ENCODE measurements at regions not wholly inside any gene's neighbourhood (a gene's known extent, or its start where the extent isn't known, plus 50 kb on each side); places are given as distances from the start of the nearest gene placed in this dataset.

GRCh38 chr14:87067061-87067460, 925.9 kb downstream of the GALC start:
- intact Hi-C loops (cut with micrococcal nuclease), result no loop called here
- POLR2A ChIA-PET, result no interaction called here
- Mint-ChIP-seq H3K4me3 (no peak overlapping the region), H3K4me1 (no peaks in the 10 kb centered on the region), H3K9me3 (peaks cover 7% of the 10 kb centered on the region), H3K27ac (no peak overlapping the region), H3K36me3 (ENCODE audit: low read depth) (no peaks in the 10 kb centered on the region), H3K27me3 (no peaks in the 10 kb centered on the region)
- ATAC-seq (ENCODE audit: low read depth) (no peak), DNase-seq (no peak)
- TF ChIP-seq, protein P1, sequence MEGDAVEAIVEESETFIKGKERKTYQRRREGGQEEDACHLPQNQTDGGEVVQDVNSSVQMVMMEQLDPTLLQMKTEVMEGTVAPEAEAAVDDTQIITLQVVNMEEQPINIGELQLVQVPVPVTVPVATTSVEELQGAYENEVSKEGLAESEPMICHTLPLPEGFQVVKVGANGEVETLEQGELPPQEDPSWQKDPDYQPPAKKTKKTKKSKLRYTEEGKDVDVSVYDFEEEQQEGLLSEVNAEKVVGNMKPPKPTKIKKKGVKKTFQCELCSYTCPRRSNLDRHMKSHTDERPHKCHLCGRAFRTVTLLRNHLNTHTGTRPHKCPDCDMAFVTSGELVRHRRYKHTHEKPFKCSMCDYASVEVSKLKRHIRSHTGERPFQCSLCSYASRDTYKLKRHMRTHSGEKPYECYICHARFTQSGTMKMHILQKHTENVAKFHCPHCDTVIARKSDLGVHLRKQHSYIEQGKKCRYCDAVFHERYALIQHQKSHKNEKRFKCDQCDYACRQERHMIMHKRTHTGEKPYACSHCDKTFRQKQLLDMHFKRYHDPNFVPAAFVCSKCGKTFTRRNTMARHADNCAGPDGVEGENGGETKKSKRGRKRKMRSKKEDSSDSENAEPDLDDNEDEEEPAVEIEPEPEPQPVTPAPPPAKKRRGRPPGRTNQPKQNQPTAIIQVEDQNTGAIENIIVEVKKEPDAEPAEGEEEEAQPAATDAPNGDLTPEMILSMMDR (IDR thresholded peaks at IDR 0.05), result no peak
- CTCF ChIA-PET, result no interaction called here

DNA sequence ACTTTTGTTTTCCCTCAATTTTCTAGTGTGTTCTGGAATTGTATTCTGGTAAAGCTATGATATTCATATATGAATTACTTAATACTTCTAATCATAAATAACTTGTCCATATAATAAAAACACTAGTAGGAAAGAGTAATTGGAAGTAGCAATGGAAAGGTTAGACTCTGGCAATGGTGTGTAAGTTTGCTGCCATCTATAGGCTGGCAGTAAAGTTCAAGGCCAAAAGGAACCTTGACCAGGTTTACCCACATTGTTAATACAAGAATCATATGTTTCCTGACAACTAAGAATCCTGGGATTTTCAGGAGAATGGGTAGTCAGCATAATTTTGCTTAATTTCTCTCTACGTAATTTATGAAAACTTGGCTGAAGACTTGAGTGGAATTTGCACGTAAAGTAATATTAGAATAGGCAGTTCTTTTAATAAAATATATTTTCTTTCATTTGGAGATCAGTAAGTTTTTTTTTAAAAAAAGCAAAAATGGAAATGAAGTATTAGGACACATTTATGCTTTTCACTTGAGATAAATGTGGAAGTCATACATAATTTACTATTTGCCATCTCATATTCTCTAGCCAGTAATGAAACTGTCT, 926.7 kb downstream of the GALC start:
- POLR2A ChIA-PET, result no interaction called here
- Mint-ChIP-seq H3K27me3 (no peaks in the 10 kb centered on the region), H3K36me3 (ENCODE audit: low read depth) (no peaks in the 10 kb centered on the region), H3K4me1 (no peaks in the 10 kb centered on the region), H3K4me3 (no peak overlapping the region), H3K27ac (no peak overlapping the region), H3K9me3 (peaks cover 4% of the 10 kb centered on the region)
- no peak for DNase-seq
- CTCF ChIA-PET, result no interaction called here
- intact Hi-C loops (cut with micrococcal nuclease), result no loop called here
- ATAC-seq (ENCODE audit: low read depth), result no peak
- TF ChIP-seq, protein P1 (IDR thresholded peaks at IDR 0.05), result no peak

GRCh38 chr14:87065366-87065765, 927.6 kb downstream of the GALC start:
- no peaks in the 10 kb centered on the region for H3K27me3 Mint-ChIP-seq
- H3K27ac Mint-ChIP-seq, result no peak overlapping the region
- ChIA-PET CTCF (no interaction called here), POLR2A (no interaction called here)
- H3K9me3 Mint-ChIP-seq, result peaks cover 4% of the 10 kb centered on the region
- H3K36me3 Mint-ChIP-seq (ENCODE audit: low read depth), result no peaks in the 10 kb centered on the region
- ATAC-seq (ENCODE audit: low read depth) (no peak), DNase-seq (no peak)
- H3K4me3 Mint-ChIP-seq, result no peak overlapping the region
- intact Hi-C loops (cut with micrococcal nuclease), result no loop called here
- no peaks in the 10 kb centered on the region for H3K4me1 Mint-ChIP-seq
- TF ChIP-seq, protein P1 (IDR thresholded peaks at IDR 0.05), result no peak

DNA sequence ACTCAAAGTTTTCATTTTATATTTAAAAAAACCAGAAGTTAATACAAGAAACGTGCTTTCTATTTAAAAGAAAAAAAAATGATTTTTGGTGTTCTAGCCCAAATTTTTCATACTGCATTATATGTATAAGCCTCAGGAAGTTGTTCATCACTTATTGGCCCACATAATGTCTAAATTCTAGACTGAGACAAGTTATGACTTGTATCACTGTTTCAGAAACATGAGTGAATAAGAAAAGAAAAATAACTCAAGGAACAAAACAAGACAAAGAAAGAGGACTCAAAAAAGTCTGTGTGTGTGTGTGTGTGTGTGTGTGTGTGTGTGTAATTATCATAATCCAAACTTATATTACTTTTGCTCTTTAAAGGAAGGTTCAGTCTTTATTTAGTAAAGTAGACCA, 929.8 kb downstream of the GALC start:
- DNase-seq (no peak), ATAC-seq (ENCODE audit: low read depth) (no peak)
- intact Hi-C loops (cut with micrococcal nuclease), result no loop called here
- ChIA-PET POLR2A (no interaction called here), CTCF (no interaction called here)
- Mint-ChIP-seq H3K4me3 (no peak overlapping the region), H3K36me3 (ENCODE audit: low read depth) (no peaks in the 10 kb centered on the region), H3K4me1 (no peaks in the 10 kb centered on the region), H3K9me3 (peaks cover 6% of the 10 kb centered on the region), H3K27me3 (no peaks in the 10 kb centered on the region), H3K27ac (no peak overlapping the region)
- TF ChIP-seq, protein P1 (IDR thresholded peaks at IDR 0.05), result no peak

- Mint-ChIP-seq H3K27me3 (no peaks in the 10 kb centered on the region), H3K36me3 (ENCODE audit: low read depth) (no peaks in the 10 kb centered on the region), H3K9me3 (peaks cover 9% of the 10 kb centered on the region), H3K4me3 (no peak overlapping the region), H3K4me1 (no peaks in the 10 kb centered on the region), H3K27ac (no peak overlapping the region)
- ATAC-seq (ENCODE audit: low read depth) (no peak), DNase-seq (no peak)
- intact Hi-C loops (cut with micrococcal nuclease), result no loop called here
- TF ChIP-seq, protein P1 (IDR thresholded peaks at IDR 0.05), result no peak
- POLR2A ChIA-PET, result no interaction called here
- CTCF ChIA-PET, result no interaction called here
Observed at GRCh38 chr14:87060405-87060804, 932.6 kb downstream of the GALC start.
